ENCODE measurements at regions not wholly inside any gene's neighbourhood (a gene's known extent, or its start where the extent isn't known, plus 50 kb on each side); places are given as distances from the start of the nearest gene placed in this dataset.

- CTCF ChIA-PET, result no interaction called here
- H3F3A ChIP-seq (replicated peaks; ENCODE audit: insufficient read depth), result no peaks in the 10 kb centered on the region
- POLR2A ChIA-PET, result no interaction called here
- no peaks in the 10 kb centered on the region for H3K36me3 ChIP-seq (replicated peaks in 1 of 2; ENCODE audit: control insufficient read depth in 1 of 2, insufficient read depth in 2 of 2, low read length in 1 of 2)
- H3K4me3 ChIP-seq (ENCODE audit: low read depth in 2 of 2, low read length in 1 of 2), result no peak overlapping the region
- no peaks in the 10 kb centered on the region for H3K27me3 ChIP-seq (ENCODE audit: insufficient read depth)
- H3K9ac ChIP-seq, result no peak overlapping the region
- no peaks in the 10 kb centered on the region for H3K4me1 ChIP-seq (ENCODE audit: control insufficient read depth in 1 of 2, insufficient read depth in 2 of 2, low read depth in 1 of 2, low read length in 1 of 2)
- no peaks in the 10 kb centered on the region for H4K20me1 ChIP-seq (ENCODE audit: insufficient read depth)
- no peaks in the 10 kb centered on the region for H3K79me2 ChIP-seq (ENCODE audit: insufficient read depth)
- H3K9me2 ChIP-seq, result no peaks in the 10 kb centered on the region
- no peak overlapping the region for H3K4me2 ChIP-seq
- no peak for DNase-seq
- no peaks in the 10 kb centered on the region for H3K9me3 ChIP-seq
- no peak for TF ChIP-seq NRF1 (IDR thresholded peaks at IDR 0.05; ENCODE audit: low read depth, low read length)
- no peak for TF ChIP-seq MAX (IDR thresholded peaks at IDR 0.05; ENCODE audit: low read depth)
- no peak for TF ChIP-seq SMC3 (IDR thresholded peaks at IDR 0.05; ENCODE audit: low read depth, low read length)
- TF ChIP-seq JUND (IDR thresholded peaks at IDR 0.05), result no peak
- no peak for TF ChIP-seq TEAD4 (IDR thresholded peaks at IDR 0.05; ENCODE audit: borderline replicate concordance, insufficient read depth)
- no peak for TF ChIP-seq MXI1 (IDR thresholded peaks at IDR 0.05; ENCODE audit: low read depth, low read length)
- TF ChIP-seq NFIC (IDR thresholded peaks at IDR 0.05; ENCODE audit: borderline replicate concordance), result no peak
- no peak for TF ChIP-seq REST (IDR thresholded peaks at IDR 0.05; ENCODE audit: low read depth, low read length)
- TF ChIP-seq IRF3 (IDR thresholded peaks at IDR 0.05; ENCODE audit: low read depth, low read length), result no peak
- no peak for TF ChIP-seq RFX5 (IDR thresholded peaks at IDR 0.05; ENCODE audit: low read length)
- TF ChIP-seq RCOR1 (IDR thresholded peaks at IDR 0.05; ENCODE audit: low read length), result no peak
- TF ChIP-seq ELF1 (IDR thresholded peaks at IDR 0.05), result no peak
- no peak for TF ChIP-seq YY1 (IDR thresholded peaks at IDR 0.05; ENCODE audit: low read depth)
- TF ChIP-seq ZBTB33 (IDR thresholded peaks at IDR 0.05; ENCODE audit: borderline replicate concordance, low read depth), result no peak
- no peak for TF ChIP-seq EZH2phosphoT487 (IDR thresholded peaks at IDR 0.05; ENCODE audit: borderline replicate concordance, low read depth)
- no peak overlapping the region for H2AFZ ChIP-seq (ENCODE audit: low read depth)
- no peak overlapping the region for H3K27ac ChIP-seq (ENCODE audit: low read depth in 2 of 2, low read length in 1 of 2)
Observed at GRCh38 chr20:19121916-19122315, 90.5 kb upstream of the SLC24A3 start.
